HG03378 (cell line): ENCODE measurements at regions not wholly inside any gene's neighbourhood (a gene's known extent, or its start where the extent isn't known, plus 50 kb on each side); places are given as distances from the start of the nearest gene placed in this dataset.
"Not testable (repeated sequence)": the region's sequence is repeated elsewhere in the genome, so short reads cannot be mapped to it uniquely, and the experiment has no call there.

Source experiments
- ATAC-seq: cut with Tn5 transposase; IDR thresholded peaks from one replicate; pipeline ENCODE4 v1.9.1; 2021; ENCODE audit warnings: mild to moderate bottlenecking, moderate library complexity; ENCODE audit not compliant: unreplicated experiment

DNA sequence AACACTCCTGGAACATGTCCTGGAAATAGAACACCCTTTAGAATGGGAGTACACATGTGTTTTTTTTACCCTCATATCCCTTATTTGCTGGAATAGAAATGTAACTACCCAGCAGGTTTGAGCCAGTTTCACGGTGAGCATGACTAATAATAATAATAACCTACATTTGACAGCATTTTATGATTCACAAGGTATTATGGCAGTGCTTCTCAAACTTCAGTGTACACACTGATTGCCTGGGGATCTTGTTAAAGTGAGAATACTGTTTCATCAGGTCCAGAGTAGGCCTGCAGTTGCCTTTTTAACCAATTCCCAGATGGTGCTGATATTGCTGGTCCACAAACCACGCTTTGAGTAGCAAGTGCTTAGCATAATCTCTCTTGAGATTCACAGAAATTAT is 63.9 kb downstream of the NFKBIZ start:
- no peak for ATAC-seq

DNA sequence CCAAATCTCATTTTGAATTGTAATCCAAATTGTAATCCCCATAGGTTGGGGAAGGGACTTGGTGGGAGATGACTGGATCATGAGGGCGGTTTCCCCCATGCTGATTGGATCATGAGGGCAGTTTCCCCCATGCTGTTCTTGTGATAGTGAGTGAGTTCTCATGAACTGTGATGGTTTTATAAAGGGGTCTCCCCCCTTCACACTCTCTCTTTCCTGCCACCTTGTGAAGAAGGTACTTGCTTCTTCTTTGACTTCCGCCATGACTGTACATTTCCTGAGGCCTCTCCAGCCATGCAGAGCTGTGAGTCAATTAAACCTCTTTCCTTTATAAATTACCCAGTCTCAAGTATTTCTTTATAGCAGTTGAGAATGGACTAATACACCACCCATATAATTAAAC is 68.4 kb downstream of the NFKBIZ start:
- ATAC-seq: not testable (repeated sequence)

DNA sequence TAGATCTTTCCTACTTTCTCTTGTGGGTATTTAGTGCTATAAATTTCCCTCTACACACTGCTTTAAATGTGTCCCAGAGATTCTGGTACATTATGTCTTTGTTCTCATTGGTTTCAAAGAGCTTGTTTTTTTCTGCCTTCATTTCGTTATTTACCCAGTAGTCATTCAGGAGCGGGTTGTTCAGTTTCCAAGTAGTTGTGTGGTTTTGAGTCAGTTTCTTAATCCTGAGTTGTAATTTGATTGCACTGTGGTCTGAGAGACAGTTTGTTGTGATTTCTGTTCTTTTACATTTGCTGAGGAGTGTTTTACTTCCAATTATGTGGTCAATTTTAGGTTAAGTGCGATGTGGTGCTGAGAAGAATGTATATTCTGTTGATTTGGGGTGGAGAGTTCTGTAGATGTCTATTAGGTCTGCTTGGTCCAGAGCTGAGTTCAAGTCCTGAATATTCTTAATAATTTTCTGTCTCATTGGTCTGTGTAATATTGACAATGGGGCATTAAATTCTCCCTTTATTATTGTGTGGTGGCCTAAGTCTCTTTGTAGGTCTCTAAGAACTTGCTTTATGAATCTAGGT is 72.9 kb downstream of the NFKBIZ start:
- not testable (repeated sequence) for ATAC-seq

DNA sequence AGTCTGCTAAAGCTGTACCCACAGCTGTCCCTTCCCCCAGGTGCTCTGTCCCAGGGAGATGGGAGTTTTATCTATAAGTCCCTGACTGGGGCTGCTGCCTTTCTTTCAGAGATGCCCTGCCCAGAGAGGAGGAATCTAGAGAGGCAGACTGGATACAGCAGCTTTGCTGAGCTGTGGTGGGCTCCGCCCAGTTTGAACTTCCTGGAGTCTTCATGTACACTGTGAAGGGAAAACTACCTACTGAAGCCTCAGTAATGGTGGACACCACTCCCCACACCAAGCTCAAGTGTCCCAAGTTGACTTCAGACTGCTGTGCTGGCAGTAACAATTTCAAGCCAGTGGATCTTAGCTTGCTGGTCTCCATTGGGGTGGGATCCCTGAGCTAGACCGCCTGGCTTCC is 75.3 kb downstream of the NFKBIZ start:
- ATAC-seq: not testable (repeated sequence)

DNA sequence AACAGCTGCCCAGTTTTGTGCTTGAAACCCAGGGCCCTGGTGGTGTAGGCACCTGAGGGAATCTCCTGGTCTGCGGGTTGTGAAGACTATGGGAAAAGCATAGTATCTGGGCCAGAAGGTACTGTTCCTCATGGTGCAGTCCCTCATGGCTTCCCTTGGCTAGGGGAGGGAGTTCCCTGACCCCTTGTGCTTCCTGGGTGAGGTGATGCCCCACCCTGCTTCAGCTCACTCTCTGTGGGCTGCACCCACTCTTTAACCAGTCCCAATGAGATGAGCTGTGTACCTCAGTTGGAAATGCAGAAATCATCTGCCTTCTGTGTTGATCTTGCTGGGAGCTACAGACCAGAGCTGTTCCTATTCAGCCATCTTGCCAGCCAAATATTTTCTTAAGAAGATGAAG is 75.8 kb downstream of the NFKBIZ start:
- ATAC-seq: not testable (repeated sequence)

DNA sequence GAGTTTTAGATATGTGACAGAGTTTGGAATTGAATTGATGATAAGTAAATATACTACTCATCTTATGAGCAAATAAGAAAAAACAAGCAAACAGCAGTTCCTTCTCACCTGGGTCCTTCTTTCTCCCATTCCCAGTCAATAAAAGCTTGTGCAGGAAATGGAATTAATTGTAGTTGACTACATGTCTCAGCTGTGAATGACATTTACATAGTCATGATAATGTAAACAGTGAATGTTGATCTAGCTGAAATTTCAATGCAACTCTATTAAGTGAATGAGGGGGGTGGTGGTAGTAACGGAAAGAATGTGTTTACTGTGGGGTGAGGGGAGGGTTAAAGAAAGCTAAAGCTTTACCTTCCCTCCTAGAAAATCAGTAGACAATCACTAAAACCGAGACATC is 76.2 kb downstream of the NFKBIZ start:
- no peak for ATAC-seq

DNA sequence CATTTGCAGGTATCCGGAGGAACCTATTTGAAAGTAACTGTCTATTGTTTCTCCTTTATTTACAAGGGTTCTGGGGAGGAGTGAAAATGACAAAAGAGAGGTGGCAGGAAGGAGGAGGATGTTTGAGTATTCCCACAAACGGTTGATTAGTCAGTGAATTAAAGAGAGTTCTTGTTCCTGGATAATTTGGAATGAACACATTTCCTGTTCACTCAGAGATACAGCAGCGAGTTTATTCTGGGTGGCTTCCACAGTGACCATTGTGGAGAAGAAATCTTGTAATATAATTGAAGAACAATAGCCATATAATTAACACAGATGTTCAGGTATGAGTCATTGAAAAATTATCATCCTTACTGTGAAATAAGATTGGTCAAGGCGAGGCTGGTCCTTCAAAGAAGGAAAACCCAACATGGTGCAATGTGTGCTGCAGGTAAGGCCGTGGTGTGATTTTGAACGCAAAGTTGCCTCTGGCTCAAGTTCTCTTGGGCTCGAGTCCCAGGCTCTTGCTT is 77.3 kb downstream of the NFKBIZ start:
- ATAC-seq: no peak

DNA sequence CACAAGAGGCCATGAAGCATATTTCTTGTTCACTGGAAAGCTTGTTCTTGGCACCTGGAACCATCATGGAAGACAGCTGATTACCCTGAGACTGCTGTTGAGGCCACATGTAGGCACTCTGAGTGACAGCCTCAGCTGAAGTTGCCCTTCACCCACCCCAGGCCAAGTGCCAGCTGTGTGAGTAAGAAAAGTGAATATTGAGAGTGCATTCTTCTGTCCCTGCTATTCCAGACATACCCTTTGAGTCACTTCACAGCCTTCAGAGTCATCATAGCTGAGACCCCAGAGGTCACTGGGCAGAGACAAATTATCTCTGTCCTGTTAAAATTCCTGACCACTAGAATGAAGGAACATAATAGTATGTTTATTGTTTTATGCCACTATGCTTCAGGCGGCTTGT is 79.6 kb downstream of the NFKBIZ start:
- no peak for ATAC-seq

DNA sequence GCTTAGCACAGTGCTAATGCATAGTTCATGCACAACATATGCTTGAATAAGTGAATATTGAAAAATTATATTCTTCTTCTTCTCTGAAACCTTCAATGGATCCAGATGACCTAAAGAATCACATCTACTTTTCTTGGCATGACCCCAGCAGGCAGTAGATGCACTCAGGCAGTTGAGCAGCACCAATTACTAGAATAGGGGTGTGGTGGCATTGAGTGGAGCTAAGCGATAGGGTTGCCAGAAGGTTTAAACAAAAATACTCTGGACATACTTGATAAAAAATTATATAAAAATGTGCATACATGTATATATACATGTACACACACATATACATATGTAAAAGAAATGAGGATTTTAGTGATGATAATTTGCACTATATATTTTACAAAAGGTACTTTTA is 81.8 kb downstream of the NFKBIZ start:
- ATAC-seq: no peak

DNA sequence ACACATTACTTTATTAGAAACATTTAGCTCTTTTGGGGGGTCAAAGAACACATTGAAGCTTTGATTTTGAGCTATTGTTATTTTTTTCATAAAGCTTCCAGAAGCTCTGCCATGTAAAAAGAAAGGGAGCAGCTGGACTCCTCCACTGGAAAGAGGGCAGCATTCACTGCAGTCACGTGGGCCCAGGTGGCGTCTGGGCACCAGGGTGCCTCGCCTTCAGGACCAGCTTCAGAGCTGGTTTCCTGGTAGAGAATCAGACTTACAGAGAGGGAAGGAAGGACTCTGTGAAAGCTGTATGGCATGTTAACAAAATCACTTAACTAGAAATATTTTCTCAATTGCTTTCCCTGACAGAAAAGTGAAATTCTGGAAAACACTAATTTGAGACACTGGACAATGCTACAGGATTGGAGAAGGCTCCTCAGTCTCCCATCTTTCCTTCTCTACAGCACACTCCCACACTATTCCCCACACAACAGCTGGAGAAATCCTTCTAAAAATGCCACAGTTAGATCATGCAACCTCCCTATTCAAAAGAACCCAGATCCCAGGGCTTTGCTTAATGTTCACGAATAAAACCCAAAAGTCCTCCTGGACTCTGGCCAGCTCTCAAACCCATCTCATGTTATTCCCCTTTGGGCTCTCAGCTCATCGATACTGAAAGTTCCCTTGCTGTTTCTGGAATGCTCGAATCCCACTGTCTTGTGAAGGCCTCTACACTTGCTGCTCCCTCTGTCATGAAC is 83.2 kb downstream of the NFKBIZ start:
- no peak for ATAC-seq

DNA sequence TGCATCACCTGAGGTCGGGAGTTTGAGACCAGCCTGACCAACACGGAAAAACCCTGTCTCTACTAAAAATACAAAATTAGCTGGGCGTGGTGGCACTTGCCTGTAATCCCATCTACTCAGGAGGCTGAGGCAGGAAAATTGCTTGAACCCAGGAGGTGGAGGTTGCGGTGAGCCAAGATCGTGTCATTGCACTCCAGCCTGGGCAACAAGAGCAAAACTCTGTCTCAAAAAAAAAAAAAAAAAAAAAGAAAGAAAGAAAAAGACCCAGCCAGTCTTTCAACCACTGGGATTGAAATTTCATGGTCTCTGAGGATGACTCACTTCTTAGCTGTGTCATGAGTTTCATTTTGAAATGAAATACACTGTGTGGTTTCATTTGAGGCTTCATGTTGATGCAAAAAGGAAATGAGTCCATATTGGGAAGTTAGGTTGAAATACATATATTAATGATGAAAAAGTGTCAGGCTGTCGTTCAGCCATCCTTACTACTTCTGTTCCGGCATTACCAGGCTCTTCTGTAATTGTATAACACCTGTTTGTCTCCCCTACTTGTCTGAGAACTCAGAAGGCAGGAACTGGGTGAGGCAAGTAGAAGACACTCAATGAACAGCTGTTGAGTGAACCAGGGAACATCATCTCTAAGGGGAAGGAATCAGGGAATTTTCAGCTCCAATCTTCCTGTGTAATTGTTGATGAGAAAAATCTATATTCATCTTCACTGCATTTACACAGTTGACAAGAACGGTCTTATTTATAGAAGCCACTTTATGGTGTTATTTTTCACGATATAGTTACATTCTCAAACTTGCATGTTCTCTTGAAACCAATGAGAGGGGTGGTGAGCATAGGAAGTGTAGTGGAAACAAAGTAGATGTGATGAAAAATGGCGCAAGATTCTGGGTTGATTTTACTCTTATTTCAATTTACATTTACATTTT is 87.4 kb downstream of the NFKBIZ start:
- ATAC-seq: peak; percentile 97

DNA sequence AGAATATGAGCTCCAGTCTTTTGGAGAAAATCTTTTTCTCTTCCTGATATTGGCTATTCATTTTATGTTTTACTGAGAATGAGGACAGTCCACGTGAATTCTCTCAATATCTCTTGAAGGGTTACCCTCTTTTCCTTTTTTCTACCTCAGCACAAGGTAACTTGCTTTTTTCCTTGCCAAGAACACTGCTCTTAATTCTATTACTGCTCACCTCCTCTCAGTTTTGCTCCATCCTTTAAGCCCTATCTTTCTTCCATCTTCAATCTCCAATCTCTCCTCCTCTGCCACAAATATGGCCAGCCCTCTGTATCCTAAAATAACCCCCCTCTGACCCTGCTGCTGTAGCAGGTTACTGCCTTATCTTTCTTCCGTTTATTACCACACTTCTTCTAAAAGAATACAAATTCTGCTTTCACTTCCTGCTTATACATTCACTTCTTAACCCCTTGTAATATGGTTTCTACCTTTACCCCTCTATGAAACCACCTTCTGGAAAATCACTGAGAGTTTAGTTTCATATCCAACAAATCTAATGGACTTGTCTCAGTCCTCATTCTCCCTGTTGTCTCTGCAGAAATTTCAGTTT is 89.0 kb downstream of the NFKBIZ start:
- ATAC-seq: peak; percentile 56

DNA sequence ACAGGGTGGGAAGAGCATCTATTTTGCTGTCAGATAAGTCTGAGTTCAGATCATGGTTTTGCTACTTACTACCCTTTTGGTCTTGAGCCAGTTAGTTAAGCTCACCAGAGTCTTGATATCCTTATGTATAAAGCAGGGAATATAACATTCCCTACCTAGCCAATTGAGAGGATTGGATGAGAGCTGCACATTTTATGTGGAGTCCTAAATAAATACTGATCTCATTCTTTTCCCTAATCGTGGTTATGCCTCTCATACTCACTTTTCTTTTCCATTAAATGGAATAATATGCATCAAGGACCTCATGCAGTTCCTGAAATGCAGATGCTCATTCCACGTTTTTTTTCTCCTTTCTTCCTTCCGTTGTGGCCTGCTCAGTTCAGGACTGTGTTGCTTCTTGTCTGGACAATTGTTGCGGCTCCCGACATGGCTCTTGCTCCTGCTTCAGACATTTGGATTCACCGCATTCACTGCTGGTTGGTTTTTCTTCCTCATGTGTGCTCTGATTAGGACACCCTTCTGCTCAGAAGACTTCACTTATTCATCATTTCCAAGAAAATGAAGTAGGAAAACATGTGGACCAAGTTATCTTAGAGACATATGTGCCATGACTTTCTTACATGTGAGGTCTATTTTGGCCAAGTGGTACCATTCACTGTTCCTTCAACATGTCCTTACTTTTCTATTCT is 90.2 kb downstream of the NFKBIZ start:
- no peak for ATAC-seq

DNA sequence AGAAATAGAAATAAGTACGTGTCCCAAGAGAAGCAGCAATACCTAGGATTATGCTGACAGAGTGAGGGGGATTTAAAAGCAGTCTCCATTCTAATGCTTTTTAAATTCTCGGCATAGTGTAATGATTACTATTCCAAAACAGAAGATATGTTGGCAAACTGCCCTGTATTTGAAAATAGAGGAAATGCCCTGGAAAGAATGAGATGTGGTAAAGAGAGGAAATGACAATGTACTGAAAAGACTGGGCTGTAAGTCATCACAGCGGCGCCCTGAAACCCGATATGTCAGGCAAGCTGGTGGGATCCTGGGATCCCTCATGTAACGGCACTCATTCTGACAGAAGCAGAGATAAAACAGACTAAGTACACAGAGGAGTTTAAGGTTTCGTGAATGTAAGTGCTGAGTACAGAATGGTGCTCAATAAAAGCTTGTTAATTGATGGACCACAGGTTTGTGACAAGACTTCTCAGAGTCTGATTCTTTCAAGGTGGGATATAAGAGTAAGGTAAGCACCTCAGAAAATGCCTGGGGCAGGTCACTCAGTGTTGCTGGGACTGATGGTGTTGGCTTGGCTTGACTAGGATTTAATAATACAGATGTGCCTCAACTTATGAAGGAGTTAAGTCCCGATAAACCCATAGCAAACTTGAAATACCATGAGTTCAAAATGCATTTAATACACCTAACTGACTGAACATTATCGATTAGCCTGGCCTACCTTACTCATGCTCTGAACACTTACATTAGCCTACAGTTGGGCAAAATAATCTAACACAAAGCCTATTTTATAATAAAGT is 91.4 kb downstream of the NFKBIZ start:
- ATAC-seq: no peak

DNA sequence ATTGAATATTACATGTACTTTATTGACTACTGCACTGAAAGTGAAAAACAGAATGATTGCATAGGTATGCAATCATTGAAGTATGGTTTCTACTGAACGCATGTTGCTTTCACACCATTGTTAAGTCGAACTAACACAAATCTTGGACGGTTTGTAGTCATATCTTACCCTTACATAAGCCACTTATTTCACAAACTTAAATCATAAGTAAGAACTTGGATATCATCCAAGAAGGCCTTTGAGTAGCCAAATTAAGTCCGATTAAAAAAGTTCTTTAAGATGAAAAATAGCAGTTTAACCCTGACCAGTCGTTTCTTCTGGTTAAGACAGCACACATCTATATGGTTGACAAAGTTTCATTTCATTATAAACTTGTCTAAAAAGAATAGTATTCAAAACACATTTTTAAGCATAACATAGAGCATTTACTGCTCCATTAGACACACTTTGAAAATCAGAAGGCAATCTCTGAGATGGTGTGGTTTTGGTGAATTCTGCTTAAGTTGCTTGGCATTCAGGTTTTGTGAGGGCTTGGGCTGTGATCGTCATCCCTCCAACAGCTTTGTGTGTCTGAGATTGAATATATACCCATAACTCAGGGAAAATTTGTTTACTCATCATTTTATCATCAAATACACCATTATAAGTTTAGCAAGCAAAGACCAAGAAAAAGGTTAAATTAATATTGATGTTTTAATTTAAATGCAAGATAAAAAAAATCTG is 92.2 kb downstream of the NFKBIZ start:
- no peak for ATAC-seq

DNA sequence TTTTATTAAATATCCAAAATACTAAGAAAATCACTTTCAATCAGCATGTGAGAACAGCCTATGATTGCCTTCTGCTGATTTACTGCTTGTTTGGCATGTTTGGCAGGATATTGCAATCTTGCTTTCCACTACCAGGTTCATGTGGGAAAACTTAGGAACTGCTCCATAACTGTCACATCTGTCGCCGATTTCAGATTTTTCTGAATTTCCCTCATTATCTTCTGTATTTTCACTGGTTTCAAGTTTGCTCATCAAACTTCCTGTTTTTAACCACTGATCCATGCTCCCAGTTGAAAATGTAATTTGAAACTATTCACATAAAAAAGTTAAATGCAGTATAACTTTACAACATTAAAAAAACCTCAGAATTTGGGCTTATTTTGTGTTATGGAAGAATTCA is 93.0 kb downstream of the NFKBIZ start:
- ATAC-seq: no peak

DNA sequence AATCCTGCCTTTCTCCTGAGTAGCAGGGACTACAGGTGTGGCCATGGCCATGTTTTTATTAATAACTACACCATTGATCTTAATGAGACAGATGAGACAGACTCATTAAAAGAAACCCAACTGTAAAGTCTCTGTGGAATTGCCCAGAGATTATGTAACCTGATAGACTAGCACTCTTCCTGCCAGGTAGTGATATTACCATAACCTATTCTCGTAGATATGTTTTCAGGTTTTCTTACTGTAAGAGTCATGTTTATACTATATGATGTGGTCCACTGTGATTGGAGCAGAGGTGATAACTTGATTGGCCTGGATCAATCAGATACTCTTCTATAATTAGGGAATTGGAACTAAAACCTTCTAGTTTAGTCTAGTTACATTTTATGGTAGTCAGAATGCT is 93.7 kb downstream of the NFKBIZ start:
- ATAC-seq: peak; percentile 36

DNA sequence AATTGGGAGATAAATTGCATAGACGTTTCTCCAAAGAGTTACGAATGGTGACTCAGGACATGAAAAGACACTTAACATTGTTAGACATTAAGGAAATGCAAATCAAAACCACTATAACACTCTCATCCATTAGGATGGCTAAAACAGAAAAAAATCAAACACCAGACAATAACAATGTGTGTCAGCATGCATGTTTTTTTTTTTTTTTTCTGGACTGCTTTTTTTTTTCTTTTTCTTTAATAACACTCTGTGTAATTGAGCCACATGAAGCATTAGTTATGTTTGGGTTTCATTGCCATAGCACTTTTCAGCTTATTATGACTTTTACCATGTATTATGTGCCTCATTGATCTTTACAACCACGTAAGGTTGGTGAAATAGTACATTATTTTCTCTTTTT is 95.0 kb downstream of the NFKBIZ start:
- no peak for ATAC-seq

DNA sequence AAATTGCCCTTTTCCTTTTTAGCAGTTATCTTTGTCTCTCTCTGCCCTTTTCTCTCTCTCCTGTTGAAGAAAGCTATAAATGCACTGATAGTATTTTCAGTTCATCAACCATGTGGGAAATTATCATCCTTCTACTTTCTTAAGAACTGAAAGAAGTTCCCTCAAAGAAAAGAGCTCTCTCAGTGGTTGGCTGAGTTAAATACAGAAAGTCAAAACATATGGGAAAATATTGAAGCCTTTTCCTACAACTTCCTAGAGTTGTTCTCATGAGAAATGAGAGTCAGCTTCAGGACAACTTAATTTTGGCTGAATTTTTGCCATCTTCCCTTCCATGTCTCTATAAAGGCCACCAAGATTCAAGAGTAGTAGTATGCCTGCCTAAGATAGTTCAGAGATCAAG is 96.7 kb downstream of the NFKBIZ start:
- no peak for ATAC-seq
